ENCODE measurements at regions not wholly inside any gene's neighbourhood (a gene's known extent, or its start where the extent isn't known, plus 50 kb on each side); places are given as distances from the start of the nearest gene placed in this dataset.
"Not testable (repeated sequence)": the region's sequence is repeated elsewhere in the genome, so short reads cannot be mapped to it uniquely, and the experiment has no call there.

DNA sequence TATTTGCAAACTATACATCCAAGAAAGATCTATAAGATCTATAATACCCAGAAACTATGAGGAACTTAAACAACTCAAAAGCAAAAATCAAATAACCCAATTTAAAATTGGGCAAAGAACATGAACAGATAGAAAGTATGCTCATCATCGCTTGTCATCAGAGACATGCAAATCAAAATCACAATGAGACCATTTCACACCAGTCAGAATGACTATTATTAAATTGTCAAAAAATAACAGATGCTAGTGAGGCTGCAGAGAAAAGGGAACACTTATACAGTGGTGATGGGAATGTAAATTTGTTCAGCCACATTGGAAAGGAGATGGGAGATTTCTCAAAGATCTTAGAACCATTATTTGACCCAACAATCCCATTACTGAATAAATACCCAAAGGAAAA lies 1451.7 kb upstream of the ADGRL3 start:
- no peak for DNase-seq

DNA sequence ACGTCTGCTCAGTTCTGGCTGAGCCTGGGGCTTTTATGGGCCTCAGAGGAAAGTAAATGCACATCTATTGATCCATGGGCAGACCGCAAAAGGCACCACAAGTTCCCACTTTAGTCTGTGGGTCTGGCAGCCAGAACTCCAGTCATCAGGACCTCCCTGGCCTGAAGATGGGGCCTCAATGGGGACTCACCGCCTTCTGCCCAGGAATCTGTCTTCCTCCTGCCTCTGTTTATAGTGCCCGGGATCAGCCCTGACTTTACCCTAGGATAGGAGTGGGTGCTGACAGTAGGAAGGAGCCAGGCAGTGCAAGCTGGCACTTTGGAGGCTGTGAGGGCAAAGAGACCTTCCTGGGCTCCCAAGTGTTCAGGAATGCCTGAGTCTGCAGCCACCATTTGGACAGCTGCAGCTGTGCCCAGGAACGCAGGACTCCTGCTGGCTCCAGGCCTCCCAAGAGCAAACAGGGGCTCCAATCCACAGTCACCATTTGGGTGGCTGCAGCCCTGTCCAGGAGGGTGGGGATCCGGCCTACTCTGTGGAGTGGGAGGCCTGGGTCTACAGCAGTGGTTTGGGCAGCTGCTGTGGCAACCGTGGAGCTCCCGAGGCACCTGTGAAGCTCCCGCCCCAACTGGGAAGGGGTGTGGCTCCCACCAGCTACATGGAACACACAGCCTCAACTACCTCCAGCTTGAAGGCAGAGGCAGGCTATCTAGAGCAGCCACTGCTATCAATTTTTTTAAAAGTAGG lies 1440.9 kb upstream of the ADGRL3 start:
- no peak for DNase-seq

DNA sequence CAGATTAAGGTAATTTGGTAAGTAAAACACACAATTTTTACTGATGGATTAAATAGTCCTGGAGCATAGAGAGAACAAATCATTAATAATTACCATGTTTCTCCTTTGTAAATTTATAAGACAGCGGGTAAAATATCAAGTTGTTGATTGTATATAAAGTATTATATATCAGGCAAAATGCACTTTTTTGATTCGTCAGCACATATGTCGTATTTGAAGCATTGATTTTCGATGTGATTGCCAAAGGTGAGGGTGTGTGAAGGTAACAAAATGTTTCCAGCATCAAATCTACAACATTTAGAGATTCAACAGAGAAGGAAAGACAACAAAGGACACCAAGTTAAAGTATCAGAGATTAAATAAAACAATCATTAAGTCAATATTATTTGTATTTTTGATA lies 1437.8 kb upstream of the ADGRL3 start:
- no peak for DNase-seq

DNA sequence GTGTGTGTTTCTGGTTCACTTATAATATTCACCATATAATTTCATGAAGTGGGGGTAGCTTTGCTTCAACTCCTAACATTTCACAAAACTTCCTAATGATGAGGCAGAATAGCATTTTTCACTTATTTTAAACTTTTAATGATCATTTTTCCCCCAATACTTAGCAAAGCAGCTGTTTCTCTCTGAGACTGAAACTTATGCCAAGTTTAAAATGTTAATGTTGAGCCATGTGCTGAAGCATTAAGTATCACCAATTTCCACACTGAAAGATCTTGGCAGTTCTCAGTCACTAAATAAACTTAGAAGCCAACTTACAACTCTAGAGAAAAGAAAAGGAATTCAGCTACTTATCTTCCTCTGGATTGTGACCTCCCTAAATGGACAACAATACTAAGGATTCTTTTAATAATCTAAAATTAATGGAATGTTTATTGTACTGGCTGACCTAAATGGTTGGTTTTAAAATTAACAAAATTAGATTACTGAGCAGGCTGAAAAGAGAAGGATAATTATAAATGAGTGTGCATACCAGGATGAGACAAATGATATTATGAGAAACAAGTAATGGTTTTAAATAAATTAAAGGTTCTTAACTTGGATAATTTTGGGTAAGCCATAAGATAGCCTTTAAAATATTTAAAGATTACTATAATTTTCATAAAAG lies 1429.4 kb upstream of the ADGRL3 start:
- no peak for DNase-seq

DNA sequence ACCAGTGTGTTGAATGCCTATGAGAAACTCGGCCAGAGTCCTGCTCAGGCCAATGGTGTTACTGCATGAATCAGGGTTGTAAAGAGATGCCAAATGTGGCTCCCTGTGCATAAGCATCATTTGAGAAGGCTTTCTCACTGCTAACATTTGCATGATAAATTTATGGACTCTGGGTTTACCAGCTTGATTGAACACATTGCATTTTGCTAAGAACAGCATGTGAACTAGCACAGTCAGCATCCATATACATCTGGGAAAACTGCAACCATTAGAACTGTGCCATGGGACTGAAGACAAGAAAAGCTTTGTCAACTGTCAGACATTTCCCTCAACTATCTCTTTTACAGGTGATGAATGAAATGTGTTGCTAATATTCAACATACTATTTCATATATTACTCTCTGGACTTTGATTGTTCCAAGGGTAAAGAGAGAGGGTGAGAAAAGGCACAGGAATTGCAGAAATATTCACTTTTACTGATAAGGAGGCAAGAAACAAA lies 1427.4 kb upstream of the ADGRL3 start:
- no peak for DNase-seq

DNA sequence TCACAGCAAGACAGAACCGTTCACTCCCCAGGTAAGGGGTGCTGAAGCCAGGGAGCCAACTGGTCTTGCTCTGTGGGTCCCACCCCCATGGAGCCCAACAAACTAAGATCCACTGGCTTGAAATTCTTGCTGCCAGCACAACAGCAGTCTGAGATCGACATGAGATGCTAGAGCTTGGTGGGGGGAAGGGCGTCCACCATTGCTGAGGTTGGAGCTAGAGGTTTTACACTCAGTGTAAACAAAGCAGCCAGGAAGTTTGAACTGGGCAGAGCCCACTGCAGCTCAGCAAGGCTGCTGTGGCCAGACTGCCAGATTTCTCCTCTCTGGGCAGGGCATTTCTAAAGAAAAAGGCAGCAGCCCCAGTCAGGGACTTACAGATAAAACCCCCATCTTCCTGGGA lies 1419.9 kb upstream of the ADGRL3 start:
- DNase-seq, result not testable (repeated sequence)

DNA sequence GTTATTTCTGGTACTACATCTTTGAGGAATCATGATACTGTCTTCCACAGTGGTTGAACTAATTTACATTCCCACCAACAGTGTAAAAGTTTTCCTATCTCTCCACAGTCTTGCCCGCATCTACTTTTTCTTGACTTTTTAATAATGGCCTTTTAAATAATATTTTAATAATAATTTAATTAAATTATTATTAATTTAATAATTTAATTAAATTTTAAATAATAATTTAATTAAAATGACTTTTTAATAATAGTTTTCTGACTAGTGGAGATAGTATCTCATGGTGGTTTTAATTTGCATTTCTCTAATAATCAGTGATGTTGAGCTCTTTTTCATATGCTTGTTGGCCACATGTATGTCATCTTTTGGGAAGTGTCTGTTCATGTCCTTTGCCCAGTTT lies 1395.0 kb upstream of the ADGRL3 start:
- DNase-seq, result no peak

DNA sequence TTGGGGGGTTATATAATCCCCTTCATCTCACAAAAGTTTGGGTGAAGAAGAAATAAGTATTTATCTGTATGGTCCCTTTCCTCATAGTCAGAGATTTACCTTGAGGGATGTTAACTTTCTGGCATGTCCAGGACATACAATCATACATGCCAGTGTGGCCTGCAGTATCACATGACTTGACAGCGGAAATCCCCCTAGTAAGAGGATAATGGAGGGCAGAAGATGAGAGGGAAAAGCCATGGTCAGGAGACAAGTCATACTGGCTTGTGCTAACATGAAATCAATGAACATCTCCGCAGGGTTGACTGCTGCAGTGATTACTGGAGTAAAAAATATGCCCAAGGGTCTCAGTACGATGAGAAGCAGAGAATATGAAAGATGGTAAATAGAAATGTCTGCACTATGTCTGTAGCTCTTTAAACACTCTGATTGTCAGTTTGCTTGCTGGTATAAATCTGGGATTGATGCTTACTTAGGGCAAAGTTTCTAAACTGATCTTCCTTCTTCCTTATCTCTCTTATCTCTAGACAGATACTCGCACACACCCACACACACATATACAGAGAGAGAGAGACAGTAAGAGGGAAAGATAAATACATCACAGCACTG lies 1385.6 kb upstream of the ADGRL3 start:
- no peak for DNase-seq

DNA sequence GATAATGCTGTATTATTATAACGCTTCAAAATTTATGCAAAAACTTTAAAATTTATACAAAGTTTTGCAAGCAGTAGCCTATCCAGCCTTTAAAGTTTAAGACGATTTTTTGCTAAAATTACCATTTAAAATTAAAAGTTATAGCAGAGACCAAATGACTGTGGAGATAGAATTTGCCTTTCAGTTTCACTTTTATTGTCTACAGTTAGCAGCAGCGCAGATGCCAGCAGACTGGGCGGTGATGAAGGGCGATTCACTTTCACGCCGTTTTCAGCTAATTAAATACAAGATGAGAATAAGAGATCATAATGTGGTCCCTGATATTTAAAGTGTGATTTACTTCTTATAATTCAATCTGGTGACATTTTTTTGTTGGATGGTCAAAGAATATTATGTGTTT lies 1381.5 kb upstream of the ADGRL3 start:
- DNase-seq, result peak; percentile 51

DNA sequence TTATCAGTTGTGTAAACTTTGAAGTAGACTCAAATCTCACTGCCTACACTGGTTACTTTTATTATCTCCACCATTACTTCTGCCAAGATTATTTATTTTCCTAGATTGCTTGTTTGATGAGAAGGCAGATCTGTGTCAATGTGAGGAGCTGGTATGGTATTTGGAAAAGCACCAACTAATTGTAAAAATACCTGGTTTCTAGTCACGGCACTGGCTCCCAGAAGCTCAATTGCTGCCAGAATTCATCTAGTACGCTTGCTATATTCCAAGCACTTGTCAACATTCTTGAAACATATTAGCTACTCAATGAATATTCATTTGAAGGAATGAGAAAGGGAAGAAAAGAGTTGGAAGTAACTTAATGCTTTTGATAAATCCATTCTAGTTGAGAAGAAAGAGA lies 1376.8 kb upstream of the ADGRL3 start:
- no peak for DNase-seq

DNA sequence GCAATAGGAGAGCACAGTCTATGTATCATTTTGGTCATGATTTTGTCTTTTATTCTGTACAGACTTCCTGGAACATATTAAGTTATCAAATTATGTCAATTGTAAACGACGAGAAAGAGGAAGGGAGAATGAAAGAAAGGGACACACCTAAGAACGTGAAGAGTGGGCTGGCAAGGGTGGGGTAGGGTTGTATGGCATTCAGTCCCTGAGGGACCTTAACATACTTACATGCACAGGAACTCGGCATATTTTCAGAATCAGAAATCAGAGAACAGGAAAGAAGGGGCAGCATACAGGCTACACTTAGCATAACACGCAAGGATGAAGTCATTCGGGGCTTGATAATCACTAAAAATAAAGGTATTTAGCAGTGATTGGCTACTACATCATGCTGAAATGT lies 1375.0 kb upstream of the ADGRL3 start:
- no peak for DNase-seq

DNA sequence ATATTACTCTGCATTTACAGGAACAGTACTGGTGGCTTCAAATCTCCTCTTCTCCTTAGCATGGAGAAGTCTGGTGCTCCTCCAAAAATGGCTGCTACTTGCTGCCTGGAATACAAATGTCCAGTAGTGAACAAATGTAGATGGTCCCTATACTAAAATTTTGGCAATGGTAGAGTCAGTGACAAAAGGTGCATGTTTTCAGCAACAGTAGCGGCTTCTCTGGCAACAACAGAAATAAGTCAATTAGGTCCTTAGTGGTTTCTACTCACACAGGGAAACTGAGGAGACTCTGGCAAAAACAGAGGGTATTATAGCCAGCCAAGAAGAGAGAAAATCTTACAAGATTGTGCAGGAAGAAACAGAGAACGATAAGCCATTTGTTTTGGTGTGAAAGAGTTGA lies 1368.4 kb upstream of the ADGRL3 start:
- DNase-seq, result no peak

DNA sequence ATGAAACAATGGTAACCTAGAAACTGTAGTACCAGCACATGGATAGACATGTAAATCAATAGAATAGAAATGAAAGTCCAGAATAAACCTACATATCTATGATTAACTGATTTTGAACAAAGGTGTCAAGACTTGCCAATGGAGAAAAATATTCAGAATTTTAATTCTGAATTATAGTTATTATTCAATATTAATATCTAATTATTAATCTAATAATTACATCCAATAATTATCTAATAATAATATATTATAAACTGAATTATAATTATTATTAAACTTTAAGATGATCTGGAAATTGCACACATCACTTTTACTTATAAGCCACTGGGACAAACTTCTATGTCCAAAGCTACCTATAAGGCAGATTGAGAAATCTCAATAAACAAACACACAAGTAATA lies 1365.2 kb upstream of the ADGRL3 start:
- no peak for DNase-seq

DNA sequence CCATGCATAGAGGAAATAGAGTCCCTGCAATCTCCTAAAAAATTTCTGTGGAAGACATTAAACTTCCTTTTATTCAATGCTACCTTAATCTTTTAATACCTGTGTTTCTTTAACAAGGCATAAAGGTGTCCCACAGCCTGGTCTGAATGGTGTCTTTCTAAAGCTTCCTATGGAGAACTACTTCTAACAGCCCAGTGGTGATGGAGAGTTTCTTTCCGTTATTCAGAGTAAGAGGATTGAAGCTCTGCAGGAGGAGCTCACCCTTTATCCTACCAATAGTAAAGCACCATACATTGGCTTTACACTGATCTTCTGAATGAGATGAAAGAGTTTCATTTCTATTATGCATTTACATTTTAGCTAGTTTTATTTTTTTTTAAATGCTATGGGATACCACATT lies 1362.4 kb upstream of the ADGRL3 start:
- no peak for DNase-seq

DNA sequence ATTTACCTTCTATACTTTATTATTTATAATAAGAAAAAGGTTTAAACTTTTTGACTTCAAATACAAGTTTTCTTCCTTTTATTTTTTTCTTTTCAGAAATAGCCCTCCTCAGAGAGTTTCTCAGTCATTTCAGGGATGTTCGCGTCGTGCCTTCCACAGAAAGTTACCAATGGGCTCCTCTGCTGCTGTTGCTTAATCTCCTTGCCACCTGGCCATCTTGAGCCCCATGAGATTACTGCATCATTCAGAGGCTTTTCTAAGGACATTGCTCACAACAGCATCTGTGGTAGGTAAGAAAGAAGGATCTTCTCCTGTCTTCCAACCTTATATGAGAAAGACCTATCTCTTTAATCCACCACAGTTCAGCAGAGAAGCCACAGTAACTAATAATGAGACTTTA lies 1361.9 kb upstream of the ADGRL3 start:
- DNase-seq, result no peak

DNA sequence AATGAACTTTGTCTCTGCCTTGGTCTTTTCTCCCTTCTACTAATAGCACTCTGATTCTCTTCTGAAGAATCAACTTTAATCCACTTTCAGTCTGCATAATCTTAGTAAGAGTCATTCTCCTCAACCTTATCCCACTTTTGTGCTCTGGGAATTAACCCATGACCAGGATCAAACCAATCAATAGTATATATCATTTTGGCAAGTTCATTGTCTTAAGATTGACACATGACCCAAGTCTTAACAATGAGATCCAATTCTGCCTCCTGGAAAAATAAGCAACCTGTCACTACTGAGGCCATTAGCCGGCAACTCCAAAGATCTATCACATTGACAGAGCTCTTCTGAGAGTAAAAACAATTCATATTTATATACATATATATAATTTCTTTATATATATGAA lies 1358.4 kb upstream of the ADGRL3 start:
- no peak for DNase-seq

DNA sequence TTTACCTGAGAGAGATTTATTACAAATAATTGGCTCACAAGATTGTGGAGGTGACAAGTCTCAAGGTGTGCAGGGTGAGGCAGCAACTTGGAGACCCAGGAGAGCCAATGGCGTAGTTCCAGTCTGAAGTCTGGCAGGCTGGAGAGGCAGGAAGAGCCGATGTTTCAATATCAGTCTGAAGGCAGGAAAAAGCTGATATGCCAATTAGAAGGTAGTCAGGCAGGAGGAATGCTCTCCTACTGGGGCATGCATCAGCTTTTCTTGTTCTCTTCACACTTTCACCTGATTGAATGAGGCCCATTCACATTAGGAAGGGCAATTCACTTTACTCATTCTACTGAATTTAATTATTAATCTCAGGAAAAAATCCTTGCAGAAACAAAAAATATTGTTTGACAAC lies 1351.7 kb upstream of the ADGRL3 start:
- DNase-seq, result no peak

DNA sequence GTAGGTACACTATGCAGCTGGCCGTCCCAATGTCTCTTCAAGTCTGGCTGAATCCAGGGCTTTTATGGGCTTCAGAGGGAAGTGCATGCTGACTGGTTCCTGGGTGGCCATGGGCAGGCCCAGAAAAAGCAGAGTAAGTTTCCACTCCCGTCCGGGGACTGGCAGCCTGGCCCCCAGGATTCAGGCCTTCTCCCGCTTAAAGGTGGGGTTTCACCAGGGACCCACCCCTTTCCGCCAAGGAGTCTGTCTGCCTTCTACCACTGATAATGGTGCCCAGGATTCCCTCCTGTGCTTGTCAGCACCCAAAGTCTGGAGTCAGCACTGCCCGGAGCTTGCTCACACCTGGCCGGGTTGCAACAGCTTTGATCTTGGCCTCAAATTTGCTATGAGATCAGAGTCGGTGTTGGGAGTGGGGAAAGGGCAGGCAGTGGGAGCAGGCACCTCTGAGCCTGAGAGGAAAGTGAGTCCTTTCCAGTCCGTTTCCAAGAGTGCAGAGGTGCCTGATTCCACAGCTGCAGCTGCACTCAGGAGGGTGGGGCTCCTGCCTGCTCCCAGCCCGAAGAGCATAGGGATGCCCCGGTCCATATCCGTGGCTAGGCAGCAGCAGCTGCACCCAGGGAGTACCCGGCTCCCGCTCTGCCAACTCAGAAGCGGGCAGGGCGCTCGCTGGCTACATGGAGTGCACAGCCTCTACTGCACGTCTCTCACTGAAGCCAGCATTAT lies 1344.3 kb upstream of the ADGRL3 start:
- no peak for DNase-seq

DNA sequence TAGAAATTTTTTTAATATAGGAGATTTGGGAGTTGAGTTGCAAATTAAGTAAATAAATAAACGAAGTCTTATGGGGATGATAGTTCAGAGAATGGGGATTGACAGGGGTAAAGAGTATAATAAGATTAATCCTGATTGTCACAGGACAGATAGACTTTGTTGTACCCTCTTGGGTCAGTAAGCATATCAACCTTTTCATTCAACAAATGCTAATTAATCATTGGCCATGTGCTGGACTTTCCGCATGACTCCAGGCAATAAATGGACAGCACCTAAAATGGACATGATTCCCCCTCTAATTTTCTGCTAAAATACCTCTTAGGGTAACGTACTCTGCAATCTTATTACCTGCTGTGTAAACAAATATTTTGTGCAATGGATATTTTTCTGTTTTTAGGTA lies 1331.1 kb upstream of the ADGRL3 start:
- DNase-seq, result no peak

DNA sequence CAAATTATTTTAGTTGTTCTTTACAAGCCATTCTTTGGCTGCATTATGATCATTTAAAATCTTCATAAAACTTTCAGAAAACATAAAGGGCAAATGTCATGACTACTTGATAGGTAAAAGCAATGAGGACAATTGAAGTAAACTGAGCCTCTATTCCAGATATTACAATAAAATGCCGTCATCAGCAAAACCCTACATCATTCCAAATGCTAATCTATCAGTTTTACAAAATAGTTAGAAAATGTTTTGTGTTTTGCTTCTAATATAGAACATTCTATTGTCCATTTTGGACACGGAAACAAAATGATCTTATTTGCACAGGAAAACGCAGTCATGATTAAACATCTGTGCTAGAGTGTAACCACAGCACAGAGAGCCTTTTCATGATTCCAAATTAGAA lies 1330.6 kb upstream of the ADGRL3 start:
- DNase-seq, result no peak

DNA sequence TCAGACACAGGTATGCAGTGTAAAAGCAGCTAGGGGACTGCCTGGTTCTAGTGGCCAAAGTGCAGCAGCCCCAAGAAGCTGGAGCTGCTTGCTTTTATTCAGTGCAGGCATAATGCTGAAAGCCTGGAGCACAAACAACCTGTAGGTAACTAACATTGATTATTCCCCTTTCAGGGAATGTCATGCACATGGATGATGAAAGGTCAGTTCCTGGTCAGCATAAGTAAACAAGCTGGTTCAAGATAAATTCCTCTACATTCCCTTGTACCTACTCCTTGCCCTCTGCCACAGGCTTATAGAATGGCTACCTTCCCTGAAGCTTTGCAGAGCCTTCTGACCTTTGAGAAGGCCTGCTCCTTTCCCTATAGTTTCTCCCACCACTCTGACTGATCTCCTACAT lies 1318.5 kb upstream of the ADGRL3 start:
- no peak for DNase-seq

DNA sequence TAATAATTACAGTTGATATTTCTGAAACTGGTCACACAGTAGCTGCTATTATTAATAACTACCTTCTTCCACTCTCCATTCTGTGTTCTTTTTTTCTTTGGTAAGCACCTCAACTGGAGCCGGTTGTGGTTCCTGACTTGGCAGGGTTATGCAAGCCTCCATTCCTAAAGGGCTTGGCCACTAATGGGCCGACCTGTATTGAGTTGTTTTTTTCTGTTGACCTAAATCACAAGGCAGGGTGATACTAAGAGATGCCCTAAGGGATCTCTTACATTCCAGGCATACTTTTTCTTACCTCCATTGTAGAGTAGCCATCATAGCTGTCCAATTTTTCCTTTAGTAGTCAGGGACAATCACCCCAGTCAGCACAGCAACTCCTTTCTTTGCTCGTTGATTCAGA lies 1295.8 kb upstream of the ADGRL3 start:
- no peak for DNase-seq

DNA sequence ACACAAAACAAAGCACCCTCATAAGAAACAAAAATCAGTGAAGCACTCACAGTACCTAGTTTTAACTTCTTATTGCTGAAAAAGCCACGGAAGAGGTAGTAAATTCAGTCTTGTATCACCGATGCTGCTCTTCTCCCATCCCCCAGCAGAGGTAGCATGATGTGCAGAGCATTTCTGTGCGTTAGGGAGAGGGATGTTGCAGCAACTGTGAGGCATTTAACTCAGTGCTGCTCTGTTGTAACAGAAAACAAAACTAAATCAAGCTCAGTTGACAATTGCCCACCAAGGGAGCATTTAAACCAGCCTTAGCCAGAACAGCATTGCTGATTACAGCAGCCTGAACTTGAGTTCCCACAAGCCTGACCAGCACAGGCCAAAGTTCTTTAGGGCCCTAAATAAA lies 1279.7 kb upstream of the ADGRL3 start:
- DNase-seq, result peak; percentile 2

DNA sequence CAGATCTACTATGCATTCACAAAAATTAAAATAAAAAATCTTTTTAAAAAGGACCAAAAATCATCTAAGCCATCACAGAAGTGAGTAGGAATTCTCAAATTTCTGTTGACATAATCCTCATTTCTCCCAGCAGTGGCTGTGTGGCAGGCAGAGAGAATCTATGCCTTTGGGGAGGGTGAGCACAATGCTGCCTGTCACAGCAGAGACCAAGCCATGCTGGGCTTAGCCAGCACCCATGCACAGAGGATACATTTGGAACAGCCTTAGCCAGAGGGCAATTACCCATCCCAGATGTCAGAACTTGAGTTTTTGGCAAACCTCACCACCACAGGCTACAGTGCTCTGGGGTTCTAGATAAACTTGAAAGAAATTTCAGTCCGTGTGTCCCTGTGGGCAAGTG lies 1274.8 kb upstream of the ADGRL3 start:
- no peak for DNase-seq

All from midbrain (tissue), 1 donor.